GM12878 (cell line): ENCODE measurements at regions not wholly inside any gene's neighbourhood (a gene's known extent, or its start where the extent isn't known, plus 50 kb on each side); places are given as distances from the start of the nearest gene placed in this dataset.
A peak's percentile ranks its signal among the peaks of the same experiment; 100 is the strongest.

Experiments
- ATAC-seq: fragments of 200-7000 bp; cut with Tn5 transposase; 3 replicates; pipeline ENCODE4 v1.9.1; 2020; ENCODE audit warnings: mild to moderate bottlenecking, moderate library complexity
- BruUV-seq: library from RNA; stranded (reverse); fragments of 400-500 nt; replicated peaks from 2 replicates; lab custom pipeline; 2021; lab: Mats Ljungman, UMichigan
- CTCF ChIA-PET: fragments of 300-600 bp; sonication (Branson Sonifier 250); formaldehyde crosslinking; extraction: SDS; loops from one replicate; lab custom pipeline; 2021; ENCODE audit warnings: inconsistent platforms; lab: Yijun Ruan, JAX
- POLR2A ChIA-PET: fragments of 350-600 bp; formaldehyde crosslinking; extraction: SDS; loops from one replicate; lab custom pipeline; 2021; ENCODE audit warnings: inconsistent platforms; lab: Charles Lee
- RAD21 ChIA-PET: fragments of 300-600 bp; sonication (Branson Sonifier 250); formaldehyde crosslinking; loops from one replicate; lab custom pipeline; 2023; ENCODE audit warnings: antibody characterized with exemption; ENCODE audit not compliant: unreplicated experiment; lab: Charles Lee
- SMC1A ChIA-PET: fragments of 300-600 bp; sonication (Branson Sonifier 250); formaldehyde crosslinking; loops from one replicate; lab custom pipeline; 2023; ENCODE audit not compliant: unreplicated experiment, uncharacterized antibody; lab: Charles Lee
- DNase-seq: peaks from one replicate; pipeline ENCODE4 v3.0.0-alpha.2; 2011; ENCODE audit warnings: low read depth, low spot score
- FAIRE-seq: peaks from 3 replicates; lab custom pipeline; 2011; peaks lifted over from hg19 to GRCh38; lab: Jason Lieb, UNC
- H2AFZ ChIP-seq: 2 replicates; pipeline ENCODE4 v1.6.0; 2011; ENCODE audit warnings: low read depth, low read length, control low read depth; ENCODE audit not compliant: control insufficient read depth
- H3K27ac ChIP-seq: 2 replicates; pipeline ENCODE4 v1.5.1; 2011; ENCODE audit warnings: control low read depth; ENCODE audit not compliant: control insufficient read depth, insufficient read depth
- H3K27me3 ChIP-seq, 2 experiments: replicated peaks in 1 of 2; 2 replicates each; pipeline versions ENCODE4 v1.6.0 to v1.6.1; 2011; ENCODE audit warnings: low read length in 1 of 2; ENCODE audit not compliant: control insufficient read depth in 2 of 2, insufficient read depth in 2 of 2
- H3K36me3 ChIP-seq, 2 experiments: 2 replicates each; pipeline ENCODE4 v1.5.1; 2011; ENCODE audit warnings: low read length in 1 of 2; ENCODE audit not compliant: control insufficient read depth in 2 of 2, insufficient read depth in 2 of 2
- H3K4me1 ChIP-seq: 2 replicates; pipeline ENCODE4 v1.6.1; 2011; ENCODE audit warnings: mild to moderate bottlenecking, low read length, moderate library complexity, mixed read lengths; ENCODE audit not compliant: control insufficient read depth, insufficient read depth
- H3K4me2 ChIP-seq: 2 replicates; pipeline ENCODE4 v1.6.0; 2011; ENCODE audit warnings: control low read depth; ENCODE audit not compliant: control insufficient read depth, insufficient read depth
- H3K4me3 ChIP-seq: fragments of 200-600 bp; sonication (generic); 2 replicates; pipeline ENCODE4 v1.5.1; 2016
- H3K79me2 ChIP-seq: 2 replicates; pipeline ENCODE4 v1.6.0; 2011; ENCODE audit warnings: low read length; ENCODE audit not compliant: control insufficient read depth, insufficient read depth
- H3K9ac ChIP-seq: 2 replicates; pipeline ENCODE4 v1.8.0; 2011; ENCODE audit warnings: low read length, control low read depth, mixed read lengths; ENCODE audit not compliant: control insufficient read depth, insufficient read depth
- H3K9me3 ChIP-seq: replicated peaks from 3 replicates; pipeline ENCODE4 v1.5.1; 2011; ENCODE audit warnings: mild to moderate bottlenecking, low read length; ENCODE audit not compliant: control insufficient read depth, insufficient read depth
- H4K20me1 ChIP-seq: 2 replicates; pipeline ENCODE4 v1.6.0; 2011; ENCODE audit not compliant: control insufficient read depth, insufficient read depth
- BCL11A ChIP-seq: IDR thresholded peaks from 2 replicates; pipeline ENCODE4 v1.6.1; 2011; ENCODE audit warnings: low read depth, low read length
- EED ChIP-seq: sonication (generic); IDR thresholded peaks from 2 replicates; pipeline ENCODE4 v1.6.1; 2016; ENCODE audit warnings: antibody characterized with exemption, low read depth
- MEF2B ChIP-seq: fragments of 450-650 bp; IDR thresholded peaks from 2 replicates; pipeline ENCODE4 v1.6.1; 2018; ENCODE audit warnings: mild to moderate bottlenecking, moderate library complexity; ENCODE audit not compliant: partially characterized antibody, poor library complexity, severe bottlenecking
- NR2C2 ChIP-seq: IDR thresholded peaks from 2 replicates; pipeline ENCODE4 v1.6.1; 2011; ENCODE audit warnings: borderline replicate concordance, low read depth; ENCODE audit not compliant: control insufficient read depth, insufficient read length
- RAD21 ChIP-seq: IDR thresholded peaks from 2 replicates; pipeline ENCODE4 v1.6.1; 2011; ENCODE audit warnings: mild to moderate bottlenecking, low read depth, low read length, moderate library complexity; ENCODE audit not compliant: insufficient read depth
- SMC3 ChIP-seq: IDR thresholded peaks from 2 replicates; pipeline ENCODE4 v1.6.1; 2011; ENCODE audit warnings: low read length, improper control_type of control experiment, borderline replicate concordance
- SREBF1 ChIP-seq: IDR thresholded peaks from 2 replicates; pipeline ENCODE4 v1.6.1; 2012; ENCODE audit warnings: mild to moderate bottlenecking, low read length
- YY1 ChIP-seq: IDR thresholded peaks from 2 replicates; pipeline ENCODE4 v1.6.1; 2011; ENCODE audit warnings: low read depth, mild to moderate bottlenecking, low read length
- ZBED1 ChIP-seq: IDR thresholded peaks from 2 replicates; pipeline ENCODE4 v1.6.1; 2016; ENCODE audit warnings: borderline replicate concordance
- WGBS: methylation state at CpG from one replicate; pipeline ENCODE4 v1.1.6; 2016; ENCODE audit warnings: low lambda C conversion rate; ENCODE audit not compliant: insufficient replicate concordance, insufficient coverage; ENCODE audit errors: missing lambda C conversion rate; 5-methylcytosine and 5-hydroxymethylcytosine counted together
- in situ Hi-C: fragments of 300-500 bp; cut with MboI; formaldehyde crosslinking; loops from 9 replicates; pipeline ENCODE4 v1.14.3; 2018; ENCODE audit warnings: mixed read lengths
- intact Hi-C: fragments of 100-400 bp; cut with micrococcal nuclease; formaldehyde crosslinking; loops from one replicate; pipeline ENCODE4 v1.14.2; 2022; ENCODE audit not compliant: unreplicated experiment
- TF ChIP-seq, protein P1 (sequence below), 3 experiments: IDR thresholded peaks in 2 of 3; conservative IDR thresholded peaks in 1 of 3; 2 replicates each; pipeline ENCODE4 v1.5.1; 2011; ENCODE audit warnings: low read depth in 3 of 3, low read length in 3 of 3, mild to moderate bottlenecking in 3 of 3, control low read depth in 2 of 3, moderate library complexity in 2 of 3, inconsistent platforms in 1 of 3, mixed read lengths in 1 of 3; ENCODE audit not compliant: control insufficient read depth in 2 of 3, insufficient read depth in 1 of 3; ENCODE audit errors: extremely low read depth in 1 of 3
- TF ChIP-seq, protein P2 (sequence below): fragments of 450-650 bp; IDR thresholded peaks from 2 replicates; pipeline ENCODE4 v1.6.1; 2017; ENCODE audit warnings: antibody characterized with exemption, mild to moderate bottlenecking, moderate library complexity

GRCh38 chr9:119974026-119974425, 604.8 kb upstream of the BRINP1 start:
- Histone ChIP-seq H2AFZ (no peak overlapping the region), H3K79me2 (no peaks in the 10 kb centered on the region), H3K4me1 (no peaks in the 10 kb centered on the region), H3K9me3 (no peaks in the 10 kb centered on the region), H3K9ac (no peak overlapping the region), H3K4me2 (no peak overlapping the region), H3K27me3 (no peaks in the 10 kb centered on the region), H4K20me1 (no peaks in the 10 kb centered on the region), H3K27ac (no peak overlapping the region), H3K36me3 (no peaks in the 10 kb centered on the region), H3K4me3 (no peak overlapping the region)
- TF ChIP-seq EED (no peak), SREBF1 (no peak), NR2C2 (no peak), BCL11A (no peak)
- WGBS, result 0% methylated on average over 2 of the region's 2 CpGs
- FAIRE-seq, result no peak
- RAD21 ChIA-PET, result no interaction called here
- DNase-seq, result no peak
- POLR2A ChIA-PET, result no interaction called here
- SMC1A ChIA-PET, result no interaction called here
- in situ Hi-C loops (no loop called here), intact Hi-C loops (no loop called here)
- BruUV-seq, result no TSS peak
- CTCF ChIA-PET, result no interaction called here
- no peak for ATAC-seq

DNA sequence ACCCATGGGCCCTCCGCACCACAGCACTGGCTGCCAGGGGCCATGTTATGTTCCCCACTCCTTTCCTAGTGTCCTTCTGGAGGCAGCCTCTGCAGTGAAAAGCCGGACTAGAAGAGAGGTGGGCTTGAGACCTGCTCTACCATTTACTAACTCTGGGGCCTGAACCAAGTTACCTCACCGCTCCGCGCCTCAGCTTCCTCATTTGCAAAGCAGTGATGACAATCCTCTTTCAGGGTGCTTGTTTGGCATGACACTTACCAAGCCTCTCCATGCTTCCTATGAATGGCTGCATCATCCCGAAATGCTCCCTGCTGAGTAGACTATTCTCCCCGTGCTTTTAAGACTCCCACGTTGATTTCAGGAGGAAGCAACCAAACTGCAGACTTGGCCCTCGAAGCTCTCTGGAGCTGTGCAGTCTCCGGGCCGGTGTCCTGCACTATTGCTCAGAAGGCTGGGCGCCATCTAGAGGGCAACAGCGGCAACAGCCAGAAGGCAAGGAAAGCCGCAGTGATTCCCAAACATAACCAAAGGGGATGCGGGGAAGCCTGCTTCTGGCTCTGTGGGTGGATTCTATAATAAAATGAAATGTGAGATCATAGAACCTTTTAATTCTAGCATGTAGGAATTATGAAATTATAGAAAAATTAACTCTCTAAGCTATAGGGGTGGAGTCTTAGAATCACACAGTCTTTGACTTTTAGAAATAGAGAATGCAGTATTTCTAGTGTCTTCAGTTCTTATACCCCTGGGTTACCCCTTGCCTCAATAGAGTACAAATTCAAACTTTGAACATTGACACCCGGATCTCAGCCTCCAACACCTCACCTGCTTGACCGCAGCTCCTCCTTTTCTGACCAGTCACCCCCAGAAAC, 599.8 kb upstream of the BRINP1 start:
- H3K4me3 ChIP-seq, result no peak overlapping the region
- H2AFZ ChIP-seq, result no peak overlapping the region
- 31% methylated on average over 17 of the region's 17 CpGs for whole genome bisulfite sequencing
- intact Hi-C loops (loop anchor here (1.0 kb wide), 1 partner anchor 413 kb away; no protein-coding TSS in a partner anchor), in situ Hi-C loops (no loop called here)
- H3K27ac ChIP-seq, result no peak overlapping the region
- CTCF ChIA-PET, result interaction anchor here (0.7 to 3.4 kb wide), 13 partner anchors 10 to 1446 kb away, joined by 3 to 21 read pairs (median 5); no protein-coding TSS in a partner anchor
- no peaks in the 10 kb centered on the region for H3K27me3 ChIP-seq
- RAD21 ChIA-PET, result interaction anchor here (1.4 kb wide), 1 partner anchor 413 kb away, joined by 7 read pairs; no protein-coding TSS in a partner anchor
- SMC1A ChIA-PET, result interaction anchor here (0.5 to 2.7 kb wide), 4 partner anchors 15 to 685 kb away, joined by 3 to 10 read pairs (median 3); no protein-coding TSS in a partner anchor
- FAIRE-seq, result peak; percentile 57
- H3K36me3 ChIP-seq, result no peaks in the 10 kb centered on the region
- peak; percentile 93 for ATAC-seq
- DNase-seq, result no peak
- no peaks in the 10 kb centered on the region for H3K4me1 ChIP-seq
- BruUV-seq, result no TSS peak
- POLR2A ChIA-PET, result no interaction called here
- no peak overlapping the region for H3K9ac ChIP-seq
- TF ChIP-seq, protein P1, sequence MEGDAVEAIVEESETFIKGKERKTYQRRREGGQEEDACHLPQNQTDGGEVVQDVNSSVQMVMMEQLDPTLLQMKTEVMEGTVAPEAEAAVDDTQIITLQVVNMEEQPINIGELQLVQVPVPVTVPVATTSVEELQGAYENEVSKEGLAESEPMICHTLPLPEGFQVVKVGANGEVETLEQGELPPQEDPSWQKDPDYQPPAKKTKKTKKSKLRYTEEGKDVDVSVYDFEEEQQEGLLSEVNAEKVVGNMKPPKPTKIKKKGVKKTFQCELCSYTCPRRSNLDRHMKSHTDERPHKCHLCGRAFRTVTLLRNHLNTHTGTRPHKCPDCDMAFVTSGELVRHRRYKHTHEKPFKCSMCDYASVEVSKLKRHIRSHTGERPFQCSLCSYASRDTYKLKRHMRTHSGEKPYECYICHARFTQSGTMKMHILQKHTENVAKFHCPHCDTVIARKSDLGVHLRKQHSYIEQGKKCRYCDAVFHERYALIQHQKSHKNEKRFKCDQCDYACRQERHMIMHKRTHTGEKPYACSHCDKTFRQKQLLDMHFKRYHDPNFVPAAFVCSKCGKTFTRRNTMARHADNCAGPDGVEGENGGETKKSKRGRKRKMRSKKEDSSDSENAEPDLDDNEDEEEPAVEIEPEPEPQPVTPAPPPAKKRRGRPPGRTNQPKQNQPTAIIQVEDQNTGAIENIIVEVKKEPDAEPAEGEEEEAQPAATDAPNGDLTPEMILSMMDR (IDR thresholded peaks at IDR 0.05 in 2 of 3, conservative IDR thresholded peaks at IDR 0.05 in 1 of 3; ENCODE audit: control insufficient read depth in 2 of 3, extremely low read depth in 1 of 3, insufficient read depth in 1 of 3, low read depth in 3 of 3, low read length in 3 of 3), result peak; percentile 84 to 97 (median 93)
- peak; percentile 62 for TF ChIP-seq RAD21
- TF ChIP-seq MEF2B, result no peak
- peak; percentile 64 for TF ChIP-seq SMC3
- peak; percentile 49; the same call in 1 of the 2 replicates for TF ChIP-seq YY1
- TF ChIP-seq, protein P2, sequence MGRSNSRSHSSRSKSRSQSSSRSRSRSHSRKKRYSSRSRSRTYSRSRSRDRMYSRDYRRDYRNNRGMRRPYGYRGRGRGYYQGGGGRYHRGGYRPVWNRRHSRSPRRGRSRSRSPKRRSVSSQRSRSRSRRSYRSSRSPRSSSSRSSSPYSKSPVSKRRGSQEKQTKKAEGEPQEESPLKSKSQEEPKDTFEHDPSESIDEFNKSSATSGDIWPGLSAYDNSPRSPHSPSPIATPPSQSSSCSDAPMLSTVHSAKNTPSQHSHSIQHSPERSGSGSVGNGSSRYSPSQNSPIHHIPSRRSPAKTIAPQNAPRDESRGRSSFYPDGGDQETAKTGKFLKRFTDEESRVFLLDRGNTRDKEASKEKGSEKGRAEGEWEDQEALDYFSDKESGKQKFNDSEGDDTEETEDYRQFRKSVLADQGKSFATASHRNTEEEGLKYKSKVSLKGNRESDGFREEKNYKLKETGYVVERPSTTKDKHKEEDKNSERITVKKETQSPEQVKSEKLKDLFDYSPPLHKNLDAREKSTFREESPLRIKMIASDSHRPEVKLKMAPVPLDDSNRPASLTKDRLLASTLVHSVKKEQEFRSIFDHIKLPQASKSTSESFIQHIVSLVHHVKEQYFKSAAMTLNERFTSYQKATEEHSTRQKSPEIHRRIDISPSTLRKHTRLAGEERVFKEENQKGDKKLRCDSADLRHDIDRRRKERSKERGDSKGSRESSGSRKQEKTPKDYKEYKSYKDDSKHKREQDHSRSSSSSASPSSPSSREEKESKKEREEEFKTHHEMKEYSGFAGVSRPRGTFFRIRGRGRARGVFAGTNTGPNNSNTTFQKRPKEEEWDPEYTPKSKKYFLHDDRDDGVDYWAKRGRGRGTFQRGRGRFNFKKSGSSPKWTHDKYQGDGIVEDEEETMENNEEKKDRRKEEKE, result no peak
- no peak for TF ChIP-seq ZBED1
- H3K79me2 ChIP-seq, result no peaks in the 10 kb centered on the region
- H4K20me1 ChIP-seq, result no peaks in the 10 kb centered on the region
- H3K9me3 ChIP-seq, result no peaks in the 10 kb centered on the region
- no peak overlapping the region for H3K4me2 ChIP-seq
